Stimulated activated naive CD8-positive, alpha-beta T cell treated with anti-CD3 and anti-CD28 coated beads, Interleukin-15, Interleukin-2, amounts not matched to agents 100 U/mL and 50 U/mL, for 24 hours (primary cell): ENCODE measurements at regions not wholly inside any gene's neighbourhood (a gene's known extent, or its start where the extent isn't known, plus 50 kb on each side); places are given as distances from the start of the nearest gene placed in this dataset.
"Not testable (repeated sequence)": the region's sequence is repeated elsewhere in the genome, so short reads cannot be mapped to it uniquely, and the experiment has no call there.

Experiments used
- ATAC-seq: fragments of 150-1000 bp; cut with Tn5 transposase; one replicate; pipeline ENCODE4 v1.10.0; 2021
- DNase-seq: peaks from one replicate; pipeline ENCODE4 v3.0.0; 2021

DNA sequence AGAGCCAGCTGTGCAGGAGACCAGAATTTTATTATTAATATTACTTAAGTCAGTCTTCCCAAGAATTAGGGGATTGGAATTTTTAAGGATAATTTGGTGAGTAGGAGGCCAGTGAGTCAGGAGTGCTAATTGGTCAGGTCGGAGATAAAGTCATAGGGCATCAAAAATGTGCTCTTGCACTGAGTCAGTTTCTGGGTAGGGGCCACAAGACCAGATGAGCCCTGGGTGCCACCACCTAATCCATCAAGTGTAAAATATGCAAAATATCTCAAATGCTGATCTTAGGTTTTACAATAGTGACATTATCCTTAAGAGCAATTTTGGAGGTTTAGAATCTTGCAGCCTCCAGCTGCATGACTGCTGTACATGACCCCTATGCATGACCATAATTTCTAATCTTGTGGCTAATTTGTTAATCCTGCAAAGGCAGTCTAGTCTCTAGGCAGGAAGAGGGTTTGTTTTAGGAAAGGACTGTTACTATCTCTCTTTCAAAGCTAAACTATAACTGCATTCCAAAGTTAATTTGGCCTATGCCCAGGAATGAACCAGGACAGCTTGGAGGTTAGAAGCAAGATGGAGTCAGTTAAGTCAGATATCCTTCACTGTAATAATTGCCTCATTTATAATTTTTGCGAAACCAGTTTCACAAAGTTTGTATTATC, 215.9 kb downstream of the RNF152 start:
- no peak for DNase-seq
- no peak for ATAC-seq

- ATAC-seq (no peak), DNase-seq (no peak)
Measured at GRCh38 chr18:61669320-61669719, 223.5 kb downstream of the RNF152 start.

DNA sequence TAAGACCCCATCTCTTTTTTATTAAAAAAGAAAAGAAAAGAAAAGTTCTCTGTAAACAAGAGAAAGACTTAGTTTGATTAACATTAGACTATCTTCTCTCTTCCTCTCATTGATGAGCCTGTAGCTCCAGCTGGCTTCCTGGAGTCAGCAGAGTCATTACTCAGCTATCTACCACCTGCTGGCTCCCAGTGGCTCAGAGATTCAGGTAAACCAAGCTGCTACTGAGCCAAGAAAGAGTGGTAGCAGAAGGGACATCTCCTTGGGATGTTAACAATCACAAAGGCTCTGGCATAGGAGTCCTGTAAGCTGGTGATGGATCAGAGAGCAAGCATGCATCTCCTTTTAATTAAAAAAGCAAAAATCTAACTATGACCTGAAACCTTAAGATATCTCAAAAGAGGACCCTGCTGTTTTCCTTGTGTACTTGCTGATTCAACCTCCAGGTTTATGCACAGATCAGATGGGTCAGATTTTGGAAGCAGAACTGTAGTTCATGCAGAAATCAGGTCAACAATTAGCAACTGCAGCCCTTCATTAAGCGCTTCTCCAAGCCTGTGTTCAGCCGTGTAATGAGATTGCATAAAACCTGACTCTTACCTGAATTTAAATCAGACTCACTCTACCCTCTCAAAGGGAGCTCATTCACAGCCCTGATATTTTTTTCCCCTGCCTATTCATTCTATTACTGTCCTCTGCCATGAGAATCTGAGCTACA, 225.8 kb downstream of the RNF152 start:
- ATAC-seq, result no peak
- DNase-seq, result no peak

DNA sequence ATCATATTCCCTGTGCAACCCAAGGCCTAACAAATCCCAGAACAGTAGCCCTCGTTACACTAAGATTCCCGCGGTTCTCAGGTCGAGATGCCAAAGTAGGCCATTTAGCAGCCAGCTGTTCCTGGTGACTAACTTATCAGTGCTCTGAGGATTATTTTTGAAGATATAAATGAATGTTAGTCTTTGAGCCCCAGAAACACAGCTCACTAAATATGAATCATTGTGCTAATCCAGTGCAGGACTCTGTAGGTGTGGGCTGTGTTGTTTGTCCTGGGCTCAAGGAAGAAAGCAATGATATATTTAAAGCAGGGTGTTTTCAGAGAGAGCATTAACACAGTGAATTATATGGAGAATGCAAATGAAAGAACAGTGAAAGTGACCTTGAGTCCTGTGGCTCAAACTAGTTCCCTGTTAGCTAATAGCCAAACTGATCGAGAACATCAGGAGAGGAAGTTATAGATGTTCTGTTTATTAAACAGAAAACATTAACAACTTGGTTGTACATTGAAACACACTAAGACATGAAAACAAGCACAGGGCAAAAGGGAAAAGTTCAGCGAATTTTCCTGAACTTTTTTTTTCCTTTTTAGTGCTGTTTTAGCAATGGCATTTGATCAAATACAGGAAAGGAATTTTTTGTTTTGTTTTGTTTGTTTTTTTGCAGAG, 228.3 kb downstream of the RNF152 start:
- no peak for DNase-seq
- no peak for ATAC-seq

GRCh38 chr18:61662726-61663125, 230.1 kb downstream of the RNF152 start:
- DNase-seq (no peak), ATAC-seq (no peak)

GRCh38 chr18:61658431-61658830, 234.4 kb downstream of the RNF152 start:
- ATAC-seq (no peak), DNase-seq (no peak)

- DNase-seq (no peak), ATAC-seq (no peak)
Measured at GRCh38 chr18:61657066-61657732, 235.6 kb downstream of the RNF152 start.

- DNase-seq (no peak), ATAC-seq (no peak)
Measured at GRCh38 chr18:61655630-61656029, 237.2 kb downstream of the RNF152 start.

GRCh38 chr18:61653823-61654551, 238.8 kb downstream of the RNF152 start:
- ATAC-seq, result no peak
- DNase-seq, result no peak

DNA sequence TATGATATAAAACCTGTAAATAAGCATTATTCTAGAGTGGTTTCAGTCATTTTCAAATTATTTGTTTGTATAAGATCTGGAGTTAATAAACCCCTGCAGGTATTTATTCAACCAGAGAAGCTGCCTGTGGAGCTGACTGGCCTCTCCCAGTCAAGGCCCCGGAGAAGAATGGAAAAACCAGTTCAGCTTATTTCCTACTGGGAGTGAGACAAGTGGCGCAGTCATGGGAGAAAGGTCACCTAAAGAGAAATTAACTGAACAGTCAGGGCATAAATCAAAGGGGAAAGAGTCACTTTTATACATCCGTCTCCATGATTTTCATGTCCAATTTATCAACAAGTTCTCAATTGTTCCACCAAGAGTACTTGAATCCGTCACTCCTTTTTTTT, 240.9 kb downstream of the RNF152 start:
- ATAC-seq (no peak), DNase-seq (no peak)

- DNase-seq (no peak), ATAC-seq (no peak)
Measured at GRCh38 chr18:61651145-61651879, 241.5 kb downstream of the RNF152 start.

GRCh38 chr18:61643884-61644647, 248.7 kb downstream of the RNF152 start:
- DNase-seq, result no peak
- no peak for ATAC-seq

- ATAC-seq, result no peak
- no peak for DNase-seq
Measured at GRCh38 chr18:61639886-61640285, 252.9 kb downstream of the RNF152 start.

GRCh38 chr18:61637905-61638595, 254.8 kb downstream of the RNF152 start:
- no peak for DNase-seq
- ATAC-seq, result no peak

- ATAC-seq (no peak), DNase-seq (no peak)
Measured at GRCh38 chr18:61637319-61637718, 255.5 kb downstream of the RNF152 start.

- DNase-seq (peak; percentile 30), ATAC-seq (no peak)
Measured at GRCh38 chr18:61635901-61636528, 256.8 kb downstream of the RNF152 start.

DNA sequence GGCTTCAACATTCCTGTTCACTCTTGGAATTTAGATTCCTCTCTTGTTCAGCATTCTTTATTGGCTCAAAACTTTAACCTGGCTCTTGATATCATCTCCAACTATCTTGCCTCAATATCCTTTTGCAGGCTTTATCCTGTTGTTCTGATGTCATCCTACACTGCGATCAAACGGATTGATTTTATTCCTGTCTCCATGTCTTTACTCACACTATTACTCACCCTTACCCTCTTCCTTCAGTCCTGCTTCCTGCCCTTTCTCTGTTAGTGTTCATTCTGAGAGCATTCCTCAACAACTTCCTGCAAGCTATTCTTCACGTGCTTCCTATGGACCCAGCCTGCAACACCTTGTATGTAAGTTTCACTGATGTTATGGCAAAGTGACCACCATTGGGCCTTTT, 264.7 kb downstream of the RNF152 start:
- no peak for DNase-seq
- ATAC-seq, result no peak

DNA sequence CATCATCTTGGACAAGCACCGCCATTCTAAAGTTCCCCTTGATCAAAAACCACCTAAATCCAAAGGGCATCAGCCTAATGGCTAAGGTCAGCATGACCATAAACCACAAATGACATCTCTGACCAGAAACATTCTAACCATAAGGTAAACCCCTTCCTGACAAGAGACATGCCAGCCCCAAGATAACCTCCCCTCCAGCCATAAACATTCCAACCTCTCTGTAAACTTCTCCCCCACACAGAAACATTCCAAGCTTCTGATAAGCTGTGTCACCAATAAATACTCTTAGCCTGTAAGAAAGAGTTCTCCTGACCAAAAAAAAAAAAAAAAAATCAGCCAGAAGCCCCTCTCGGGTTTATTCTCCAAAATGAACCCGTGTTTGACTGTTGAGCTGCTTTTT, 268.2 kb downstream of the RNF152 start:
- ATAC-seq, DNase-seq: not testable (repeated sequence)

DNA sequence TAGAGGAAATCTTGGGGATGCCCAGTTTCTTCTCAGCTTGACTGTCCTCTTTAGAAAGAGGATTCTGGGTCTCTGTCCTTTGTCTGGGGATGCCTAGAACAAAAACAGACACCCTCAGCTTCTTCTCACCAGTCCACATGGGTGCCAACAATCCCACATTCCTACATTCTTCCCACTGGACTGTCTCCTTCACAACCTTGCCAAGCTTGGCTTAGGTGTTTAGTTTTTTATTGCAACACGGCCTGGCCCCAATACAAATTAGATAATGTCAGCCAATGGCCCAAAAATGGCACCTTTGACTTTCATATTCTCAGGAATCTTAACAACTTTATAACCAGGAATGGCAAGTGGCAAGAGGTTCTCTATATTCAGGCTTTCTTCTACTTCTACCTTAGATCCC, 273.0 kb downstream of the RNF152 start:
- DNase-seq (no peak), ATAC-seq (no peak)

DNA sequence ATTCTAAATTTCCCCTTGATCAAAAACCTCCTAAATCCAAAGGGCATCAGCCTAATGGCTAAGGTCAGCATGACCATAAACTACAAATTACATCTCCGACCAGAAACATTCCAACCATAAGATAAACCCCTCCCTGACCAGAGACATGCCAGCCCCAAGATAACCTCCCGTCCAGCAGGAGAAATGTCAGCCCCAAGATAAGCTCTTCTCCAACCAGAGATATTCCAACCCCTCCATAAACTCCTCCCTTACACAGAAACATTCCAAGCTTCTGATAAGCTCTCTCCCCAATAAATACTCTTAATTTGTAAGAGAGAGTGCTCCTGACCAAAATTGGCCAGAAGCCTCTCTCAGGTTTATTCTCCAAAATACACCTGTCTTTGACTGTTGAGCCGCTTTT, 274.0 kb downstream of the RNF152 start:
- DNase-seq (no peak), ATAC-seq (no peak)
